Choroid plexus epithelial cell (primary cell): ENCODE measurements at regions not wholly inside any gene's neighbourhood (a gene's known extent, or its start where the extent isn't known, plus 50 kb on each side); places are given as distances from the start of the nearest gene placed in this dataset.

Experiments
- DNase-seq: peaks from one replicate; pipeline ENCODE4 v3.0.0-alpha.2; 2010; ENCODE audit warnings: low read depth
- H3K4me3 ChIP-seq: 2 replicates; pipeline ENCODE4 v1.5.1; 2011; ENCODE audit warnings: low read depth, mild to moderate bottlenecking, control low read depth, low read length, moderate library complexity
- TF ChIP-seq, protein P1 (sequence below): conservative IDR thresholded peaks from 2 replicates; pipeline ENCODE4 v1.5.1; 2011; ENCODE audit warnings: low read depth, mild to moderate bottlenecking, control low read depth, inconsistent platforms, low read length, moderate library complexity

DNA sequence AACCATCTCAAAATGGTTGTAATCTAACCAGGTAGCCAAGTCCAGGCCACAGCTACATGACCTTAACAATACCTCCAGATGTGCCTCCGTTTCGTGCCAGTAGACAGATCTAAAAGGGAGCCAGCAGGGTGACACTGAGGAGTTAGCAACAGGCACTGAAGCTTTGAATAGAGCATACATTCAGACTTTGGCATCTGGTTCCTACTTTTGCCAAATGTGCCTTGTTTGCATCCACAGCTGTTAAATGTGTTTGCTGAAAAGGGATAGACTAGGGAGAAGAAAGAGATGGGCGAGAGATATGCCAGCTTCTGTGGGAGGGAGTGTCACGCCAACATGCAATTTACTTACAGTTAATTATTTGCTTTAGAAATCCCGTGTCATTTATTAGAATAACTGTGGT, 1433.9 kb upstream of the CADM2 start:
- H3K4me3 ChIP-seq = no peak overlapping the region
- no peak for DNase-seq
- TF ChIP-seq, protein P1, sequence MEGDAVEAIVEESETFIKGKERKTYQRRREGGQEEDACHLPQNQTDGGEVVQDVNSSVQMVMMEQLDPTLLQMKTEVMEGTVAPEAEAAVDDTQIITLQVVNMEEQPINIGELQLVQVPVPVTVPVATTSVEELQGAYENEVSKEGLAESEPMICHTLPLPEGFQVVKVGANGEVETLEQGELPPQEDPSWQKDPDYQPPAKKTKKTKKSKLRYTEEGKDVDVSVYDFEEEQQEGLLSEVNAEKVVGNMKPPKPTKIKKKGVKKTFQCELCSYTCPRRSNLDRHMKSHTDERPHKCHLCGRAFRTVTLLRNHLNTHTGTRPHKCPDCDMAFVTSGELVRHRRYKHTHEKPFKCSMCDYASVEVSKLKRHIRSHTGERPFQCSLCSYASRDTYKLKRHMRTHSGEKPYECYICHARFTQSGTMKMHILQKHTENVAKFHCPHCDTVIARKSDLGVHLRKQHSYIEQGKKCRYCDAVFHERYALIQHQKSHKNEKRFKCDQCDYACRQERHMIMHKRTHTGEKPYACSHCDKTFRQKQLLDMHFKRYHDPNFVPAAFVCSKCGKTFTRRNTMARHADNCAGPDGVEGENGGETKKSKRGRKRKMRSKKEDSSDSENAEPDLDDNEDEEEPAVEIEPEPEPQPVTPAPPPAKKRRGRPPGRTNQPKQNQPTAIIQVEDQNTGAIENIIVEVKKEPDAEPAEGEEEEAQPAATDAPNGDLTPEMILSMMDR = no peak

DNA sequence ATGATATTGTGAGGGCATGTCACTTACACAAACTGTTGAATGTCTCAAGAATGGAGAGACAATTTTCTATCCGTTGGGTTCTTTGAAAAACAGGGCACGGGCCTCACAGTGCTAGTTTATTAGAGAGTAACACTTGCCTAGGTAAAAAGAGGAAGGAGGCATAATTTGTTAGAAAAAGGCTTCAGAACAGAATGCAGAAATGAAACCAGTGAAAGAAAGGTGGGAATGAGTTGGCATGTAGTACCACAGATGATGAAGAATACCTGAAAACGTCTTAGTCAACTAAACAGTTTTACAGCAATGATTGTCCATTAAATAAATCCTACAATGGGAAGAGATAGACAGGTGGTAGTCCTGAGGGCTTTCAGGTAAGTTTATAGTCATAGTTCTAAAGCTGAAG, 1399.7 kb upstream of the CADM2 start:
- TF ChIP-seq, protein P1 = no peak
- no peak overlapping the region for H3K4me3 ChIP-seq
- no peak for DNase-seq

DNA sequence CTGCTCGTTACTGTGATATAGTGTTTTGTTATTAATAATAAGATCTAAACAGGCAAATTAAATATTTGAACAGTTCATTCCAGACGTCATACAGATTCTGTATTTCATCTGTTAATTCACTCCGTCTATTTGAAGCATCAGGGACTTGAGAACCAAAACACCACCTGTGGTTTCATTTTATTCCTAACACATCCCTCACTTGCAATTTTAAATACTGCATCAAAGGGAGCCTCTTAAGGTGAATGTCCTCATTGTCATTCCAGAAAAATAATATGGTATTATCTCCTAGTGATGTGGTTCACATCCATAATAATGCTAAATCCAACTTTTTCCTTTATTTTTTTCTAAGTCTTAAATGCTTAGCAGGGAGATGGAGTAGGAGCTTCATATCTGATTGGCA, 1390.9 kb upstream of the CADM2 start:
- H3K4me3 ChIP-seq = no peak overlapping the region
- TF ChIP-seq, protein P1 = no peak
- DNase-seq = no peak

DNA sequence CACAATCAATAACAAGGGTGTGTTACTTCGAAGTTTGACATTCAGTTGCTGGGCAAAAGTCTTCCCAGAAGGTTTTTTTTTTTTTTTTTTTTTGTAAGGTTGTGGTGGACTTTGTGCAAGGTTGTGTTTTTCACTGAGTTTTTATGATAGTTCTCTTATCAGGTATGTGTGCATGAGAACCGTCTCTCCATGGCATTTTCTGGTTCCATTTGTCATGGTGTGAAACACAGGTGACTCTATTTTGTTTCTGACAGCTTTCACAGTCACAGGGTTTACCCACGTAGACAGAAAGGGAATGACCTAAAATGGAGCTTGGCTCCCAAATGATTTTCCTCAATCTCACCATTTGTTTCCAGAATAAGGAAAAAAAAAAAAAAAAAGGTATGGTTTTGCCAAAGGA, 1377.2 kb upstream of the CADM2 start:
- TF ChIP-seq, protein P1 = no peak
- DNase-seq = no peak
- no peak overlapping the region for H3K4me3 ChIP-seq

DNA sequence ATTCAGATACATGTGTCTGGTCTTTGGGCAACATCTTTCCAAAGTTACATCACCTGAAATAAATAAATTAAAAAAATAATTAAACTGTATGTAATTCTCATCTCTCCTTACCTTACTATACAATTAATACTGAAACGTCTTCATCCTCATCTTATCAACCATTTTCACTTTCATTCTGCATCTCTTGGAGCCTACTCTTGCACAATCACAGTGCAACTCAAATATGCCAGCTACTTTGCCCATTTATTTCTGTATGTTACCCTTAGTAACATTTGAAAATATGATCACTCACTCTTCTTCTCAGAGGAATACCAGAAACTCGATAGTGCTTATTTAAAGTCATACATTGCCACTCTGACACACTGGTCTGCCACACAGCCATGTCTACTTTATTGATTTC, 1357.1 kb upstream of the CADM2 start:
- TF ChIP-seq, protein P1 = no peak
- H3K4me3 ChIP-seq = no peak overlapping the region
- no peak for DNase-seq

DNA sequence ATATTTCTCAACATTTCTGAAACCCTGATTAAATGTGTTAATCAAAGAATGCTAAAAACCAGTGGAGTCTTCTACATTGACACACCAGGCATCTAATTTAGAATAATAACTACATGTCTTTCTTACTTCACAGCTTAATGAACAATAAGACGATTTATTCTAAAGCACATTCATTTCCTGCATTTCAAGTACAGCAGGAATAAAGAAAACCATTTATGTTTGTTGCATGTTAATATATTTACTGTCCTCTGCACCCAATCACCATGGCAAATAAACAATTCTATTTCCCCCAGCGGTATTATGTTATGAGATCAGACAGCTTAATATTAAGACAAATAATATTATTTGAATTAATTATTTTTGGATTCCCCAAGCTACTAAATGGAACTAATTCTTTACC, 1336.3 kb upstream of the CADM2 start:
- TF ChIP-seq, protein P1 = no peak

DNA sequence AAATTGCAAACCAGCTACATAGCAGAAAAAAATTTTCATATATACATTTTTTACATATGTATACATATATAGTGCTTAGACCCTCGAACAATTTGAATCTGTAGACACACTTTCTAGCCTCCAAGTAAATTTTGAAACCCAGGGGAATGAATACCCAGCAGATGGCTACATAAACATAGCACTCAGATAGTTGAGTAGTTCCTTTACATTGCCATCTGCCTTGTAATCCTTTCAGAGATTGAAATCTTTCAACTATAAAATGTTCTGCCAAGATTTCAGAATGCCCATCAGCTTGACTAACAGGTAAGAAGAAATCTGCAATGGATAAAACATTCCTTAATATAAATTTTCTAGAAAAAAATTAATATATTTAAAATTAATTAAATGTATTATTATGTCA, 1333.5 kb upstream of the CADM2 start:
- no peak overlapping the region for H3K4me3 ChIP-seq
- no peak for DNase-seq
- TF ChIP-seq, protein P1 = no peak

More for the DNA sequence above, 1336.3 kb upstream of the CADM2 start:
- no peak overlapping the region for H3K4me3 ChIP-seq
- no peak for DNase-seq
